ENCODE measurements at regions not wholly inside any gene's neighbourhood (a gene's known extent, or its start where the extent isn't known, plus 50 kb on each side); places are given as distances from the start of the nearest gene placed in this dataset.

DNA sequence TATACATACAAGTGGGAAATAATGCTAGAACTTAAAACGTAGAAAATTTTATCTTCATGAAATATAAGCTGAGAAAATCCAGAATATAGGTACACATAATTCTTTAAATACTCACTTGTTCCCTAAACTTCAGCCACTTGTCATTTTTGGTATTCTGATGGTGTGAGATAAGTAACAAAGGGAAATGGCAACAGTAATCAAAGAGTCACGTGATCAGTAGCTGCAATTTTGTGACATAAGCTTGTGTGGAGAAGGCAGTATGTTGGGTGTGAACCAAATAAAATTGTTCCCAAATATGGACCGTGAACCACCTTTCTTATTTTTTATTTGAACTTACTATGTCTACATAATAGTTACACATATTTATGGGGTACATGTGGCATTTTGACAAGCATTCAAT, 650.3 kb upstream of the ADARB2 start:
- TF ChIP-seq, protein P1, sequence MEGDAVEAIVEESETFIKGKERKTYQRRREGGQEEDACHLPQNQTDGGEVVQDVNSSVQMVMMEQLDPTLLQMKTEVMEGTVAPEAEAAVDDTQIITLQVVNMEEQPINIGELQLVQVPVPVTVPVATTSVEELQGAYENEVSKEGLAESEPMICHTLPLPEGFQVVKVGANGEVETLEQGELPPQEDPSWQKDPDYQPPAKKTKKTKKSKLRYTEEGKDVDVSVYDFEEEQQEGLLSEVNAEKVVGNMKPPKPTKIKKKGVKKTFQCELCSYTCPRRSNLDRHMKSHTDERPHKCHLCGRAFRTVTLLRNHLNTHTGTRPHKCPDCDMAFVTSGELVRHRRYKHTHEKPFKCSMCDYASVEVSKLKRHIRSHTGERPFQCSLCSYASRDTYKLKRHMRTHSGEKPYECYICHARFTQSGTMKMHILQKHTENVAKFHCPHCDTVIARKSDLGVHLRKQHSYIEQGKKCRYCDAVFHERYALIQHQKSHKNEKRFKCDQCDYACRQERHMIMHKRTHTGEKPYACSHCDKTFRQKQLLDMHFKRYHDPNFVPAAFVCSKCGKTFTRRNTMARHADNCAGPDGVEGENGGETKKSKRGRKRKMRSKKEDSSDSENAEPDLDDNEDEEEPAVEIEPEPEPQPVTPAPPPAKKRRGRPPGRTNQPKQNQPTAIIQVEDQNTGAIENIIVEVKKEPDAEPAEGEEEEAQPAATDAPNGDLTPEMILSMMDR (IDR thresholded peaks at IDR 0.05 in 8 of 11, conservative IDR thresholded peaks at IDR 0.05 in 3 of 11) = no peak
- TF ChIP-seq POLR2AphosphoS5 (IDR thresholded peaks at IDR 0.05) (no peak), POLR2A (IDR thresholded peaks at IDR 0.05) (no peak)

All from spleen (tissue), 7 donors.